Thymus (tissue), 11 donors: ENCODE measurements at regions not wholly inside any gene's neighbourhood (a gene's known extent, or its start where the extent isn't known, plus 50 kb on each side); places are given as distances from the start of the nearest gene placed in this dataset.
"Not testable (repeated sequence)": the region's sequence is repeated elsewhere in the genome, so short reads cannot be mapped to it uniquely, and the experiment has no call there.

ENCODE experiments used
- DNase-seq, 9 donors: peaks; one replicate each; pipeline ENCODE4 v3.0.0-alpha.2; 2013; ENCODE audit warnings: low spot score in 9 of 9, low read depth in 6 of 9, missing footprints in 1 of 9
- H3K27ac ChIP-seq, 2 donors: one replicate each; pipeline ENCODE4 v1.5.1; 2013; ENCODE audit warnings: control low read depth in 1 of 2, low read depth in 1 of 2, low read length in 1 of 2, mild to moderate bottlenecking in 1 of 2, moderate library complexity in 1 of 2
- H3K27me3 ChIP-seq, 2 donors: one replicate each; pipeline ENCODE4 v1.5.1; 2013; ENCODE audit warnings: low read length in 1 of 2; ENCODE audit not compliant: control insufficient read depth in 2 of 2, insufficient read depth in 1 of 2
- H3K36me3 ChIP-seq, 2 donors: one replicate each; pipeline ENCODE4 v1.5.1; 2013; ENCODE audit warnings: low read length in 1 of 2, mild to moderate bottlenecking in 1 of 2, moderate library complexity in 1 of 2; ENCODE audit not compliant: control insufficient read depth in 2 of 2, insufficient read depth in 2 of 2
- H3K4me1 ChIP-seq, 2 donors: one replicate each; pipeline ENCODE4 v1.5.1; 2013; ENCODE audit warnings: low read length in 2 of 2; ENCODE audit not compliant: control insufficient read depth in 2 of 2, insufficient read depth in 2 of 2
- H3K4me3 ChIP-seq, 2 donors: one replicate each; pipeline ENCODE4 v1.5.1; 2013; ENCODE audit warnings: low read length in 2 of 2, control low read depth in 1 of 2, mild to moderate bottlenecking in 1 of 2
- H3K9me3 ChIP-seq, 2 donors: one replicate each; pipeline ENCODE4 v1.5.1; 2013; ENCODE audit warnings: low read length in 1 of 2, mild to moderate bottlenecking in 1 of 2; ENCODE audit not compliant: control insufficient read depth in 2 of 2, insufficient read depth in 1 of 2
- WGBS: extraction: QIAGEN DNeasy Blood & Tissue Kit; methylation state at CpG from one replicate; pipeline ENCODE4 v1.1.7; 2013; 5-methylcytosine and 5-hydroxymethylcytosine counted together
- donor health status: healthy.

DNA sequence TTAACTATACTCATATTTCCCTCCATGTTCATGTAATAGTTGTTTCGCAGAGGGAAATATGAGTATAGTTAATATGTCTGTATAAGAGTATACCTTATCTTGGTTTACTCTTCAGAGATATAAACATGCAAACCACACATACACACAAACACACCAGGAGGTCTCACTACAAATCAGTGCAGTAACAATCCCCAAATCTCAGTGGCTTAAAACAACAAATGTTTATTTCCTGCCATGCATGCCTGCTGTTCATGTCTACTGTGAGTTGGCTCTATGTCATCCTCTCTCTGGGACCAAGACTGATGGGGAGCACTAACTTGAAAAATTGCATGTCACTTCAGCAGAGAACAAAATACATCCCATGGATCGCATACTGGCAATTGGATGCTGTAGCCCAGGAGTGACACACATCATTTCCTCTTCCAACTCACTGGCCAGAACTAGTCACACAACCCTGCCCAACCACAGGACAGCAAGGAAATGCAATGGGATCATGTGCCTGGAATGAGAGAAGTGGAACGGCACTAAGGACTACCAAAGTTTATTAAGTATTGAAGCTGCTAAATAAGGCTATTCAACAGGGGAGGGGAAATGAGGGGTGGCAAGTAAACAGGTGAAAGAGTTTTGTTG, 89.0 kb upstream of the DTNBP1 start:
- no peaks in the 10 kb centered on the region for H3K9me3 ChIP-seq
- no peak for DNase-seq
- no peaks in the 10 kb centered on the region for H3K27me3 ChIP-seq
- no peaks in the 10 kb centered on the region for H3K36me3 ChIP-seq
- WGBS, result 97% methylated on average over 3 of the region's 3 CpGs
- H3K4me1 ChIP-seq, result no peaks in the 10 kb centered on the region
- no peak overlapping the region for H3K27ac ChIP-seq
- H3K4me3 ChIP-seq, result no peak overlapping the region

DNA sequence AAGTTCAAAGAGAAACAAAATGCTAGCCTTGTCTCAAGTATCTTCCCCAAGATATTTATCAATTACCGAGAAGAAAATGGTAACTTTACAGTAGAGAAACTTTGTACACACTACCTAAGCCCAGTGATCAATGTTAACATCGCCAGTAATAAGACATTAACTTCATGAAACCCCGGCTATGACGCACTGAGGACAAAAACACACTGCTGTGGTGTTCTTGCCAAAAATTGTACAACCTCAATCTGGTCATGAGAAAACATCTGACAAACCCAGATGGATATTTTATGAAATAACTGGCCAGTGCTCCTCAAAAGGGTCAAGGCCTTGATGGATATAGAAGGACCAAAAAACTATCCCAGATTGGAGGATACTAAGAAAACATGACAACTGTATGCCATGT, 85.5 kb upstream of the DTNBP1 start:
- no peak for DNase-seq
- H3K27me3 ChIP-seq, result no peaks in the 10 kb centered on the region
- no peak overlapping the region for H3K4me3 ChIP-seq
- no peak overlapping the region for H3K27ac ChIP-seq
- no peaks in the 10 kb centered on the region for H3K9me3 ChIP-seq
- H3K4me1 ChIP-seq, result no peaks in the 10 kb centered on the region
- H3K36me3 ChIP-seq, result no peaks in the 10 kb centered on the region
- 98% methylated on average over 4 of the region's 4 CpGs for WGBS

DNA sequence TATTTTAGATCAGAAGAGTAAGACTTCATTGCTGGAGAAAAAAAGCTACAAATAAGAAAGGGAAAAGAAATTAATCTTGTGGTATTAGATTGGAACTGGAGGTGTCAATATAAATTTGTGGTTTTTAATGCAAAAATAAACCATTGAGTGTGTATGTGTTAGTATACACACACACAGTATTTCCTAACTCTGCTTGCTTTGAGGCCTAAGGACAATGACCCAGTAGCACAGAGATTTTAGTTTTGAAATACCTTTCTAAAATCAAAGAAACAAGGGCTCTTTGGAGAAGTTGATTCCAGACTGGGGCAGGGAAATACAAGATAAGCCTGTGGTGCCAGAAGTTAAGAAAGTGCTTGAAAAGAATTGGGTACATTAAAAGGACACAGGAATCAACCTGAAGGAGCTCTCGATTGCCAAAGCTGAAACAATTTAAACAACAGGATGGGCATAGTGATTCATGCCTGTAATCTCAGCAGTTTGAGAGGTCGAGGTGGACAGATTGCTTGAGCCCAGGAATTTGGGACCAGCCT, 84.6 kb upstream of the DTNBP1 start:
- no peak for DNase-seq
- Histone ChIP-seq H3K27ac (no peak overlapping the region), H3K4me1 (no peaks in the 10 kb centered on the region), H3K4me3 (no peak overlapping the region), H3K27me3 (no peaks in the 10 kb centered on the region), H3K36me3 (no peaks in the 10 kb centered on the region), H3K9me3 (no peaks in the 10 kb centered on the region)
- WGBS, result 94% methylated on average over 2 of the region's 2 CpGs

DNA sequence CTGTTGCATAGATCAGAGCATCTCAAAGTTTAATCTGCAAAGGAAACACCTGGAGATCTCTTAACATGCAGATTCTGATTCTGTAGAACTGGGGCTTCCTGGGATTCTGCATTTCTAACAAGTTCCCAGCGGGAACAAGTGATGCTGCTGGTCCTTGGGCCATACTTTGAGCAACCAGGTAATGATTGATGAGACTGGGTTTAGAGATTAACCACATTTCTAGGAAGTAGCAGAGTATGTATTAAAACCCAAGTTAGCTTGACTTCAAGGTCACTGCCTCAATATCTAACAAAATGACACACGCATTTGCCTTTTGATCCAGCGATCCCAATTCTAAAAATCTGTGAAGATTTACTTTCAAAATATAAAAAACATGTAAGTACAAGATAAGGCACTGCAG, 83.0 kb upstream of the DTNBP1 start:
- no peak overlapping the region for H3K4me3 ChIP-seq
- H3K27ac ChIP-seq, result no peak overlapping the region
- no peak for DNase-seq
- no peaks in the 10 kb centered on the region for H3K9me3 ChIP-seq
- no peaks in the 10 kb centered on the region for H3K36me3 ChIP-seq
- WGBS, result 89% methylated on average over 3 of the region's 3 CpGs
- no peaks in the 10 kb centered on the region for H3K4me1 ChIP-seq
- H3K27me3 ChIP-seq, result no peaks in the 10 kb centered on the region

DNA sequence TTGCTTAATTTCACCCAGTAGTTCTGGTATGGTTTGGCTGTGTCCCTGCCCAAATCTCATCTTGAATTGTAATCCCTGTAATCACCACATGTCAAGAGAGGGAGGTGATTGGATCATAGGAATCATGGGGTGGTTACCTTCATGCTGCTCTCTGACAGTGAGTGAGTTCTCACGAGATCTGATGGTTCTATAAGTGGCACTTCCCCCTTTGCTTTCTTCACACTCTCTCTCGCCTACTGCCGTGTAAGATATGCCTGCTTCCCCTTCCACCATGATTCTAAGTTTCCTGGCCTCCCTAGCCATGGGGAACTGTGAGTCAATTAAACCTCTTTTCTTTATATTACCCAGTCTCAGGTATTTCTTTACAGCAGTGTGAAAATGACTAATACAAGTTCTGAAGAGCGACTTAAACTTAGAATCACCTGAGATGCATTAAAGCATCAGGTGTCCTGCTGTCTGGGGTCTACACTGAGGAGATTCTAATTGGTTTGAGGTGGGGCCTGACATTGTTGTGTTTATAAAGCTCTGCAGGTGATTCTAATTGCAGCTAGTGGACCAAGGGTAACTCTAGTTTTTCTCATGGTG, 82.1 kb upstream of the DTNBP1 start:
- DNase-seq, result no peak

DNA sequence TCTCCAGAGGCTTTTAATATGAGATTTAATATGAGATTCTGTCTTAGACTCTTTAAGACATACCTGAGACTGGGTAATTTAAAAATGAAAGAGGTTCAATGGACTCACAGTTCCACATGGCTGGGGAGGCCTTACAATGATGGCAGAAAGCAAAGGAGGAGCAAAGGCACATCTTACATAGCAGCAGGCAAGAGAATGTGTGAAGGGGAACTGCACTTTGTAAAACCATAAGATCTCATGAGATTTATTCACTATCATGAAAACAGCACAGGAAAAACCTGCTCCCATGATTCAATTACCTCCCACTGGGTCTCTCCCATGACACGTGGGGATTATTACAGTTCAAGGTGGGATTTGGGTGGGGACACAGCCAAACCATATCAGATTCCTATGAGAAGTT, 79.2 kb upstream of the DTNBP1 start:
- H3K36me3 ChIP-seq, H3K4me1 ChIP-seq, H3K27me3 ChIP-seq, H3K4me3 ChIP-seq, DNase-seq, H3K27ac ChIP-seq, H3K9me3 ChIP-seq: not testable (repeated sequence)
- 90% methylated on average over 1 of the region's 1 CpG for WGBS

More for the DNA sequence above, 82.1 kb upstream of the DTNBP1 start:
- no peak overlapping the region for H3K27ac ChIP-seq
- H3K9me3 ChIP-seq, result no peaks in the 10 kb centered on the region
- H3K36me3 ChIP-seq, result no peaks in the 10 kb centered on the region
- WGBS, result 79% methylated on average over 4 of the region's 4 CpGs
- H3K4me3 ChIP-seq, result no peak overlapping the region
- H3K4me1 ChIP-seq, result no peaks in the 10 kb centered on the region
- H3K27me3 ChIP-seq, result no peaks in the 10 kb centered on the region

DNA sequence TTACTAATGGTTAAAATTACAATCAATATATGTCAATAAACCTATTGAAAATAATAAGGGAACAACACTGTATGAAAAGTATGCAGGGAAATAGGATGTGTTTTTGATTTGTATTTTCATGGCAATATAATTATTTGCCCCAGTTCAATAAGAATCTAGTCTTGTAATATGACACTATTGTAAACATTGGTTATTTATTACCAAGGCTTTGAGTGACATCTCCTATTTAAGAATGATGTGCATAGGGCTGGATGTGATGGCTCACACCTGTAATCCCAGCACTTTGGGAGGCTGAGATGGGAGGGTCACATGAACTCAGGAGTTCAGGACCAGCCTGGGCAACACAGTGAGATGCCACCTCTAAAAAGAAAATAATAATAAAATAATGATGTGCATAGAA, 78.6 kb upstream of the DTNBP1 start:
- Histone ChIP-seq H3K27ac (no peak overlapping the region), H3K4me1 (peaks cover 0 to 2% of the 10 kb centered on the region in 2 donors), H3K27me3 (no peaks in the 10 kb centered on the region), H3K4me3 (no peak overlapping the region), H3K9me3 (no peaks in the 10 kb centered on the region), H3K36me3 (no peaks in the 10 kb centered on the region)
- DNase-seq, result no peak

DNA sequence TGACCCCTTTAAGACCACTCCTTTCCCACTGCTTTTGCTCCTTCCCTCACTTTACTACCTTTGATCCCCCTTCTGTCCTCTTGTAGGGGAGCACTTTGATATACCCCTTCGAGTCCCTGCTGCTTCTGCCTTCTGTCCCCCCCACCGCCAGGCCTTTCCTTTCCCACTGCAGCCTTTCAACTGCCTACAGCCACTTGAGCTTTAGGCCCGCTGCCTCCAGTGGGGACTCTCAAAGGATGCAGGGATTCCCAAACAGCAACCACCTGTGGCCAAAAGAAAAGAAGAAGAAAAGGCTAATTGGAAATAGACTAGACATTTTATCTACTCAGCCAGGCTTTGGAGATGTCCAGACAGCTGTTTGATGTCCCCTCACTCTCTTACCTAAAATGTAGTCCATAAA, 77.0 kb upstream of the DTNBP1 start:
- Histone ChIP-seq H3K4me3 (no peak overlapping the region), H3K9me3 (no peaks in the 10 kb centered on the region), H3K27me3 (no peaks in the 10 kb centered on the region), H3K27ac (no peak overlapping the region), H3K4me1 (peaks cover 0 to 13% of the 10 kb centered on the region in 2 donors), H3K36me3 (no peaks in the 10 kb centered on the region)
- DNase-seq, result no peak
- 96% methylated on average over 3 of the region's 3 CpGs for WGBS

DNA sequence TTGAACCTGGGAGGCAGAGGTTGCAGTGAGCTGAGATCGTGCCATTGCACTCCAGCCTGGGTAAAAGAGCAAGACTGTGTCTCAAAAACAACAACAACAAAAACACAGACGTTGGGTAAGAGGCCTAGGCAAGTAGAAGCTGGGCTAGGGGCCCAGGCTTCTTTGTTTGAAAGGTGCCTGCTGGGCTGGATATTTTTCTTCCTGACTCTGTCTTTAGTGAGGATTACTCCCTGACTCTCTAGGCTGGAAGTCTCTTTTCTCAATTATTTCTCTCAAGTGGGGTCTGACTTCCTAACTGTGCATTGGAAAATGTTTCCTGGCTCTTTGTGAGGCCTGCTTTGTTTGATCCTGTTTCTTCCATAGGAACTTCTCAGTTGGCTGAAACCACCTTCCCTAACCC, 76.5 kb upstream of the DTNBP1 start:
- H3K4me1 ChIP-seq, result peaks cover 0 to 13% of the 10 kb centered on the region in 2 donors

More for the DNA sequence above, 76.5 kb upstream of the DTNBP1 start:
- WGBS, result 94% methylated on average over 2 of the region's 2 CpGs
- no peaks in the 10 kb centered on the region for H3K36me3 ChIP-seq
- DNase-seq, result no peak
- no peak overlapping the region for H3K27ac ChIP-seq
- no peaks in the 10 kb centered on the region for H3K9me3 ChIP-seq
- no peak overlapping the region for H3K4me3 ChIP-seq
- H3K27me3 ChIP-seq, result no peaks in the 10 kb centered on the region
